ENCODE measurements at regions not wholly inside any gene's neighbourhood (a gene's known extent, or its start where the extent isn't known, plus 50 kb on each side); places are given as distances from the start of the nearest gene placed in this dataset.

- H3K4me1 ChIP-seq (ENCODE audit: control insufficient read depth, extremely low read depth, insufficient read depth, low read length) = no peaks in the 10 kb centered on the region
- dilution Hi-C loops (cut with MboI; ENCODE audit: extremely low pct_ligation_motif_present, low sequenced_read_pairs) = no loop called here
- ChIA-PET POLR2A (no interaction called here), CTCF (no interaction called here)
- H3K27me3 ChIP-seq (ENCODE audit: control insufficient read depth in 2 of 2, insufficient read depth in 2 of 2, low read length in 2 of 2) = no peaks in the 10 kb centered on the region
- no peaks in the 10 kb centered on the region for H3K36me3 ChIP-seq (ENCODE audit: control insufficient read depth in 2 of 2, extremely low read depth in 1 of 2, insufficient read depth in 2 of 2, low read length in 2 of 2)
- H2AFZ ChIP-seq (ENCODE audit: low read depth, low read length) = no peak overlapping the region
- TF ChIP-seq CTCF (IDR thresholded peaks at IDR 0.05; ENCODE audit: extremely low read depth in 1 of 2, insufficient read depth in 1 of 2, low read depth in 1 of 2, low read length in 2 of 2) = no peak
- TF ChIP-seq POLR2A (IDR thresholded peaks at IDR 0.05; ENCODE audit: low read depth, low read length) = no peak
- TF ChIP-seq JUN (IDR thresholded peaks at IDR 0.05; ENCODE audit: borderline replicate concordance, insufficient read depth, insufficient read length, low read depth) = no peak
- TF ChIP-seq MAX (IDR thresholded peaks at IDR 0.05; ENCODE audit: insufficient read depth, insufficient read length) = no peak
- no peak for TF ChIP-seq FOS (IDR thresholded peaks at IDR 0.05; ENCODE audit: borderline replicate concordance, insufficient read depth, low read length)
- no peak for TF ChIP-seq GATA2 (IDR thresholded peaks at IDR 0.05; ENCODE audit: insufficient read depth, insufficient read length, low read depth, low read length)
- no peak for TF ChIP-seq POLR2AphosphoS5 (IDR thresholded peaks at IDR 0.05; ENCODE audit: insufficient read depth, low read depth, low read length)
- no peak for TF ChIP-seq MYC (IDR thresholded peaks at IDR 0.05; ENCODE audit: low read depth, low read length)
- no peak for TF ChIP-seq EZH2 (IDR thresholded peaks at IDR 0.05; ENCODE audit: borderline replicate concordance, low read depth, low read length, severe bottlenecking)
- no peak overlapping the region for H3K4me2 ChIP-seq (ENCODE audit: insufficient read depth, low read length)
- FAIRE-seq (no peak), DNase-seq (ENCODE audit: low read depth, low spot score) (no peak)
- no peak overlapping the region for H3K27ac ChIP-seq (ENCODE audit: insufficient read depth, low read depth, low read length)
- no peak overlapping the region for H3K9ac ChIP-seq (replicated peaks; ENCODE audit: extremely low read depth, insufficient read depth, low read length)
- no peaks in the 10 kb centered on the region for H3K9me3 ChIP-seq (replicated peaks; ENCODE audit: control insufficient read depth, insufficient read depth, low read length)
- no TSS peak for BruUV-seq (replicated peaks)
- H3K9me1 ChIP-seq (replicated peaks; ENCODE audit: control insufficient read depth, extremely low read depth, insufficient read depth, low read length) = no peaks in the 10 kb centered on the region
- intact Hi-C loops (cut with micrococcal nuclease) = no loop called here
- H4K20me1 ChIP-seq (replicated peaks; ENCODE audit: control insufficient read depth, extremely low read depth, insufficient read depth, low read length) = no peaks in the 10 kb centered on the region
- no peaks in the 10 kb centered on the region for H3K79me2 ChIP-seq (ENCODE audit: control insufficient read depth, insufficient read depth, low read length)
- H3K4me3 ChIP-seq (replicated peaks in 1 of 3; ENCODE audit: insufficient read depth in 1 of 3, low read depth in 1 of 3, low read length in 3 of 3) = no peak overlapping the region
Measured at GRCh38 chr5:6253846-6254245, 124.5 kb downstream of the MED10 start.
